SH-SY5Y (cell line): ENCODE measurements at regions not wholly inside any gene's neighbourhood (a gene's known extent, or its start where the extent isn't known, plus 50 kb on each side); places are given as distances from the start of the nearest gene placed in this dataset.

Source experiments
- GATA2 ChIP-seq: IDR thresholded peaks from 2 replicates; pipeline ENCODE4 v1.6.1; 2011; ENCODE audit warnings: mild to moderate bottlenecking, low read depth, low read length
- GATA3 ChIP-seq: IDR thresholded peaks from 2 replicates; pipeline ENCODE4 v1.6.1; 2011; ENCODE audit warnings: low read depth, mild to moderate bottlenecking, low read length, moderate library complexity

GRCh38 chr5:174271316-174271715, 225.8 kb downstream of the NSG2 start:
- TF ChIP-seq GATA3 = no peak
- no peak for TF ChIP-seq GATA2
